H1 (cell line): ENCODE measurements at regions not wholly inside any gene's neighbourhood (a gene's known extent, or its start where the extent isn't known, plus 50 kb on each side); places are given as distances from the start of the nearest gene placed in this dataset.

Experiments used
- CTCF ChIA-PET: fragments of 300-600 bp; sonication (Branson Sonifier 250); formaldehyde crosslinking; loops from one replicate; lab custom pipeline; 2021; ENCODE audit not compliant: partially characterized antibody; lab: Charles Lee
- POLR2A ChIA-PET: fragments of 300-600 bp; sonication (Branson Sonifier 250); formaldehyde crosslinking; loops from one replicate; lab custom pipeline; 2021; ENCODE audit warnings: inconsistent platforms; ENCODE audit not compliant: partially characterized antibody; lab: Charles Lee
- DNase-seq, 2 experiments: peaks; one replicate each; pipeline versions ENCODE4 v3.0.0 to v3.0.0-alpha.2; 2010 to 2022; ENCODE audit warnings: low spot score in 2 of 2, low read depth in 1 of 2, mixed read lengths in 1 of 2
- FAIRE-seq: peaks from 2 replicates; lab custom pipeline; 2011; peaks lifted over from hg19 to GRCh38; lab: Jason Lieb, UNC
- H2AFZ ChIP-seq: 2 replicates; pipeline ENCODE4 v1.8.1; 2012; ENCODE audit warnings: low read length, inconsistent platforms
- H2AK5ac ChIP-seq: 2 replicates; pipeline ENCODE4 v1.6.1; 2013; ENCODE audit warnings: low read depth, low read length
- H2BK120ac ChIP-seq: replicated peaks from 2 replicates; pipeline ENCODE3; 2013; ENCODE audit warnings: low read depth, low read length, inconsistent platforms
- H2BK12ac ChIP-seq: 2 replicates; pipeline ENCODE4 v1.6.1; 2013; ENCODE audit warnings: low read depth, low read length
- H2BK15ac ChIP-seq: 2 replicates; pipeline ENCODE4 v1.6.1; 2013; ENCODE audit warnings: low read length
- H2BK20ac ChIP-seq: 2 replicates; pipeline ENCODE4 v1.6.1; 2013; ENCODE audit warnings: low read length
- H2BK5ac ChIP-seq: 2 replicates; pipeline ENCODE4 v1.6.1; 2013; ENCODE audit warnings: low read depth, low read length
- H3K14ac ChIP-seq: 2 replicates; pipeline ENCODE4 v1.6.1; 2013; ENCODE audit warnings: inconsistent platforms; ENCODE audit not compliant: insufficient read length
- H3K18ac ChIP-seq: 2 replicates; pipeline ENCODE4 v1.6.1; 2013; ENCODE audit warnings: low read length; ENCODE audit errors: extremely low read depth
- H3K23ac ChIP-seq: 2 replicates; pipeline ENCODE4 v1.6.1; 2013; ENCODE audit warnings: inconsistent platforms; ENCODE audit not compliant: insufficient read length
- H3K23me2 ChIP-seq: 2 replicates; pipeline ENCODE4 v1.6.1; 2013; ENCODE audit warnings: low read depth, low read length
- H3K27ac ChIP-seq: 2 replicates; pipeline ENCODE4 v1.6.1; 2011; ENCODE audit warnings: low read depth, low read length, inconsistent platforms
- H3K27me3 ChIP-seq, 4 experiments: replicated peaks in 1 of 4; 1 replicate in 1 of 4; 2 replicates in 3 of 4; pipeline versions ENCODE4 v1.6.1 to v1.8.1; 2011 to 2013; ENCODE audit warnings: low read length in 3 of 4, mild to moderate bottlenecking in 3 of 4, inconsistent platforms in 2 of 4, mixed read lengths in 2 of 4, moderate library complexity in 1 of 4; ENCODE audit not compliant: control insufficient read depth in 3 of 4, insufficient read depth in 3 of 4; ENCODE audit errors: extremely low read depth in 1 of 4
- H3K36me3 ChIP-seq, 4 experiments: 2 replicates each; pipeline versions ENCODE4 v1.6.1 to v1.8.1; 2011 to 2013; ENCODE audit warnings: mild to moderate bottlenecking in 4 of 4, low read length in 3 of 4, moderate library complexity in 2 of 4, control low read depth in 1 of 4, inconsistent platforms in 1 of 4; ENCODE audit not compliant: insufficient read depth in 4 of 4, control insufficient read depth in 2 of 4
- H3K4ac ChIP-seq: replicated peaks from 2 replicates; pipeline ENCODE3; 2013; ENCODE audit warnings: low read length, low read depth, mixed read lengths, inconsistent platforms; ENCODE audit not compliant: insufficient read length
- H3K4me1 ChIP-seq, 4 experiments: replicated peaks in 1 of 4; 1 replicate in 1 of 4; 2 replicates in 3 of 4; pipeline versions ENCODE4 v1.6.1 to v1.8.1; 2011 to 2013; ENCODE audit warnings: low read length in 3 of 4, inconsistent platforms in 2 of 4, mixed read lengths in 1 of 4; ENCODE audit not compliant: insufficient read depth in 4 of 4, control insufficient read depth in 3 of 4
- H3K4me2 ChIP-seq, 2 experiments: 2 replicates each; pipeline versions ENCODE4 v1.6.1 to v1.8.1; 2011 to 2013; ENCODE audit warnings: low read depth in 2 of 2, low read length in 2 of 2, control low read depth in 1 of 2, inconsistent platforms in 1 of 2, mild to moderate bottlenecking in 1 of 2; ENCODE audit not compliant: insufficient read depth in 1 of 2
- H3K4me3 ChIP-seq, 4 experiments: fragments of 200-600, 300-600 bp in 1 of 4; sonication (generic), shearing (Covaris generic), sonication (Bioruptor Twin) in 1 of 4; 2 replicates each; pipeline versions ENCODE4 v1.5.1 to v1.8.1; 2011 to 2016; ENCODE audit warnings: low read length in 4 of 4, low read depth in 3 of 4, control low read depth in 2 of 4, inconsistent platforms in 2 of 4, mild to moderate bottlenecking in 2 of 4, mixed read lengths in 1 of 4, moderate library complexity in 1 of 4; ENCODE audit not compliant: insufficient read depth in 2 of 4; ENCODE audit errors: extremely low read depth in 1 of 4
- H3K56ac ChIP-seq: replicated peaks from 2 replicates; pipeline ENCODE3; 2013; ENCODE audit warnings: low read depth, mild to moderate bottlenecking, mixed read lengths, low read length, inconsistent platforms; ENCODE audit not compliant: insufficient read length
- H3K79me1 ChIP-seq: 2 replicates; pipeline ENCODE4 v1.6.1; 2013; ENCODE audit warnings: low read depth, low read length, control low read depth
- H3K79me2 ChIP-seq, 2 experiments: 2 replicates each; pipeline versions ENCODE4 v1.6.1 to v1.8.1; 2012 to 2013; ENCODE audit warnings: low read length in 2 of 2, mild to moderate bottlenecking in 2 of 2, inconsistent platforms in 1 of 2; ENCODE audit not compliant: insufficient read depth in 2 of 2, control insufficient read depth in 1 of 2
- H3K9ac ChIP-seq, 4 experiments: replicated peaks in 1 of 4; 1 replicate in 1 of 4; 2 replicates in 3 of 4; pipeline versions ENCODE4 v1.6.1 to v1.8.1; 2011 to 2013; ENCODE audit warnings: low read depth in 3 of 4, low read length in 3 of 4, control low read depth in 2 of 4, mild to moderate bottlenecking in 2 of 4, moderate library complexity in 2 of 4, inconsistent platforms in 1 of 4; ENCODE audit errors: extremely low read depth in 1 of 4
- H3K9me3 ChIP-seq, 2 experiments: 2 replicates each; pipeline versions ENCODE4 v1.6.1 to v1.8.1; 2012 to 2013; ENCODE audit warnings: mild to moderate bottlenecking in 2 of 2, moderate library complexity in 2 of 2, control low read depth in 1 of 2, inconsistent platforms in 1 of 2, low read depth in 1 of 2, low read length in 1 of 2, mixed read lengths in 1 of 2; ENCODE audit not compliant: insufficient read depth in 2 of 2
- H4K20me1 ChIP-seq, 2 experiments: replicated peaks in 1 of 2; 2 replicates each; pipeline versions ENCODE3 to v1.8.1; 2011 to 2013; ENCODE audit warnings: inconsistent platforms in 2 of 2, low read length in 2 of 2, mild to moderate bottlenecking in 1 of 2; ENCODE audit not compliant: insufficient read depth in 2 of 2, control insufficient read depth in 1 of 2
- H4K5ac ChIP-seq: 2 replicates; pipeline ENCODE4 v1.6.1; 2013; ENCODE audit warnings: low read length, low read depth, mixed read lengths, inconsistent platforms; ENCODE audit not compliant: insufficient read length
- H4K8ac ChIP-seq: 2 replicates; pipeline ENCODE4 v1.8.0; 2013; ENCODE audit warnings: mild to moderate bottlenecking, moderate library complexity, low read length, inconsistent platforms; ENCODE audit not compliant: insufficient read depth; ENCODE audit errors: extremely low read depth
- H4K91ac ChIP-seq: replicated peaks from 2 replicates; pipeline ENCODE3; 2013; ENCODE audit warnings: low read length, mixed read lengths, inconsistent platforms; ENCODE audit not compliant: insufficient read length
- ATF3 ChIP-seq: IDR thresholded peaks from 2 replicates; pipeline ENCODE4 v1.6.1; 2011; ENCODE audit warnings: low read depth, mild to moderate bottlenecking, low read length; ENCODE audit not compliant: insufficient read depth
- EGR1 ChIP-seq: IDR thresholded peaks from 2 replicates; pipeline ENCODE4 v1.6.1; 2011; ENCODE audit warnings: low read depth, low read length, borderline replicate concordance
- EP300 ChIP-seq, 2 experiments: IDR thresholded peaks; 1 replicate in 1 of 2; 2 replicates in 1 of 2; pipeline ENCODE4 v1.6.1; 2011 to 2012; ENCODE audit warnings: low read depth in 2 of 2, low read length in 2 of 2, mild to moderate bottlenecking in 2 of 2, borderline replicate concordance in 1 of 2, inconsistent platforms in 1 of 2, moderate library complexity in 1 of 2
- GABPA ChIP-seq: IDR thresholded peaks from 2 replicates; pipeline ENCODE4 v1.6.1; 2011; ENCODE audit warnings: mild to moderate bottlenecking, low read length, moderate library complexity, borderline replicate concordance; ENCODE audit not compliant: insufficient read depth
- HDAC6 ChIP-seq: IDR thresholded peaks from one replicate; pipeline ENCODE4 v1.7.1; 2012; ENCODE audit warnings: low read depth, mild to moderate bottlenecking, inconsistent platforms, low read length, moderate library complexity
- JUND ChIP-seq: IDR thresholded peaks from 2 replicates; pipeline ENCODE4 v1.6.1; 2011; ENCODE audit warnings: mild to moderate bottlenecking, improper control_type of control experiment, low read length
- POLR2AphosphoS5 ChIP-seq: IDR thresholded peaks from 2 replicates; pipeline ENCODE4 v1.6.1; 2011; ENCODE audit warnings: low read depth, low read length
- RBBP5 ChIP-seq: IDR thresholded peaks from 2 replicates; pipeline ENCODE4 v1.7.1; 2012; ENCODE audit warnings: low read depth, mild to moderate bottlenecking, inconsistent platforms, low read length, moderate library complexity, borderline replicate concordance
- RNF2 ChIP-seq: fragments of 200-900, 300-1000 bp; sonication (generic); IDR thresholded peaks from 2 replicates; pipeline ENCODE4 v1.7.1; 2016; ENCODE audit warnings: borderline replicate concordance, low read depth, mild to moderate bottlenecking, antibody characterized with exemption, low read length; ENCODE audit not compliant: poor library complexity, severe bottlenecking; ENCODE audit errors: missing control alignments
- TAF7 ChIP-seq: optimal IDR thresholded peaks from 2 replicates; pipeline ENCODE3; 2011; ENCODE audit warnings: low read depth, mild to moderate bottlenecking, inconsistent platforms, low read length, moderate library complexity, borderline replicate concordance
- TEAD4 ChIP-seq: IDR thresholded peaks from 2 replicates; pipeline ENCODE4 v1.6.1; 2012; ENCODE audit warnings: low read depth, low read length, inconsistent platforms, mixed read lengths
- WGBS, 2 experiments: shearing (Covaris generic) in 1 of 2; methylation state at CpG; one replicate each; pipeline versions ENCODE4 v1.1.6 to v1.1.7; 2013 to 2015; ENCODE audit warnings: low lambda C conversion rate in 2 of 2, mixed read lengths in 2 of 2, inconsistent platforms in 1 of 2, low coverage in 1 of 2, missing lambda C conversion rate in 1 of 2; ENCODE audit not compliant: insufficient replicate concordance in 2 of 2, insufficient coverage in 1 of 2, insufficient read length in 1 of 2; ENCODE audit errors: extremely low coverage in 1 of 2, missing lambda C conversion rate in 1 of 2; 5-methylcytosine and 5-hydroxymethylcytosine counted together

GRCh38 chr12:42824327-42824726, 234.8 kb upstream of the PRICKLE1 start:
- Histone ChIP-seq H3K14ac (no peak overlapping the region), H3K18ac (no peak overlapping the region), H3K9me3 (no peaks in the 10 kb centered on the region), H3K56ac (no peak overlapping the region), H3K27ac (no peak overlapping the region), H4K5ac (no peak overlapping the region), H3K23ac (no peak overlapping the region), H3K4me2 (no peak overlapping the region), H3K79me1 (no peaks in the 10 kb centered on the region), H2BK120ac (no peak overlapping the region), H2BK20ac (no peak overlapping the region), H2AFZ (no peak overlapping the region), H3K23me2 (no peaks in the 10 kb centered on the region)
- POLR2A ChIA-PET: no interaction called here
- WGBS, 2 experiments: 80% methylated on average over 2 of the region's 2 CpGs; no CpG with 5 or more reads in 1 of the 2 experiments
- no peak for TF ChIP-seq RNF2
- TF ChIP-seq GABPA: no peak
- no peak for TF ChIP-seq HDAC6
- no peak for TF ChIP-seq JUND
- TF ChIP-seq EP300 (IDR thresholded peaks at IDR 0.05; ENCODE audit: borderline replicate concordance in 1 of 2, low read depth in 2 of 2, low read length in 2 of 2): no peak
- TF ChIP-seq EGR1: no peak
- TF ChIP-seq TEAD4: no peak
- TF ChIP-seq RBBP5: no peak
- no peak for TF ChIP-seq ATF3
- no peak for TF ChIP-seq POLR2AphosphoS5
- no peak for TF ChIP-seq TAF7
- TF ChIP-seq, all 59 proteins: peak for 0
- H3K4me3 ChIP-seq: no peak overlapping the region
- H4K8ac ChIP-seq: no peak overlapping the region
- H3K4me1 ChIP-seq: no peaks in the 10 kb centered on the region
- H3K79me2 ChIP-seq: no peaks in the 10 kb centered on the region
- no peak overlapping the region for H2AK5ac ChIP-seq
- H4K91ac ChIP-seq: no peak overlapping the region
- no peak overlapping the region for H3K4ac ChIP-seq
- H3K36me3 ChIP-seq: no peaks in the 10 kb centered on the region
- H3K9ac ChIP-seq: no peak overlapping the region
- no peak overlapping the region for H2BK12ac ChIP-seq
- FAIRE-seq (no peak), DNase-seq (no peak)
- no peaks in the 10 kb centered on the region for H4K20me1 ChIP-seq
- H2BK5ac ChIP-seq: no peak overlapping the region
- H2BK15ac ChIP-seq: no peak overlapping the region
- no peaks in the 10 kb centered on the region for H3K27me3 ChIP-seq
- CTCF ChIA-PET: interaction anchor here (0.5 to 0.9 kb wide), 2 partner anchors 15 to 199 kb away, joined by 3 to 4 read pairs; no protein-coding TSS in a partner anchor
